KBM-7 (cell line): ENCODE measurements at regions not wholly inside any gene's neighbourhood (a gene's known extent, or its start where the extent isn't known, plus 50 kb on each side); places are given as distances from the start of the nearest gene placed in this dataset.
"Not testable (repeated sequence)": the region's sequence is repeated elsewhere in the genome, so short reads cannot be mapped to it uniquely, and the experiment has no call there.

Source experiments
- DNase-seq: peaks from one replicate; pipeline ENCODE4 v3.0.0-alpha.2; 2015
- in situ Hi-C: fragments of 300-500 bp; cut with MboI; formaldehyde crosslinking; loops from 2 replicates; pipeline ENCODE4 v1.14.3; 2020; ENCODE audit warnings: low sequenced_read_pairs, low pct_unique_long_range_greater_than_20kb, mixed read lengths

DNA sequence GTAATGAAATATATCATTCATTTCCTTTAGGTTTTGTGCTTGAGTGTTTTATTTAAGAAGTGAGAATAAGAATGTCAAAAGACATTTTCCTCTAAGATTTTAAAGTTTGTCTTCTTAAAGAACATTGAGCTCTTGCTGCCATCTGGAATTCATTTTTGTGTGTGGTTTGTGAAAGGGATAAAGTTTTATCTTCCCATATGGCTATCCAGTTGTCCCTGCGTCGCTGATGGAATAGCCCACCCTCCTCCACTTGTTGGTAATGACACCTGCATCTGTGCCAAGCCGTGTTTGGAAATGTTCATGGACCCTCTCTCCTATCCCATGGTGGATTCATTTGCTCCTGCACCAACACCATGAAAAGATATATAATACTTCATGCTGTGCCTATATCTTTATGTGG, 901.5 kb downstream of the BRD1 start:
- in situ Hi-C loops: no loop called here
- no peak for DNase-seq

- in situ Hi-C loops: no loop called here
- DNase-seq: no peak
Measured at GRCh38 chr22:48925450-48925849, 902.2 kb downstream of the BRD1 start.

GRCh38 chr22:48923996-48924395, 903.7 kb downstream of the BRD1 start:
- no peak for DNase-seq
- in situ Hi-C loops: no loop called here

- in situ Hi-C loops: no loop called here
- no peak for DNase-seq
Measured at GRCh38 chr22:48923165-48923865, 904.4 kb downstream of the BRD1 start.

- in situ Hi-C loops: no loop called here
- no peak for DNase-seq
Measured at GRCh38 chr22:48921411-48921903, 906.2 kb downstream of the BRD1 start.

GRCh38 chr22:48920776-48921241, 906.9 kb downstream of the BRD1 start:
- DNase-seq: no peak
- in situ Hi-C loops: no loop called here

DNA sequence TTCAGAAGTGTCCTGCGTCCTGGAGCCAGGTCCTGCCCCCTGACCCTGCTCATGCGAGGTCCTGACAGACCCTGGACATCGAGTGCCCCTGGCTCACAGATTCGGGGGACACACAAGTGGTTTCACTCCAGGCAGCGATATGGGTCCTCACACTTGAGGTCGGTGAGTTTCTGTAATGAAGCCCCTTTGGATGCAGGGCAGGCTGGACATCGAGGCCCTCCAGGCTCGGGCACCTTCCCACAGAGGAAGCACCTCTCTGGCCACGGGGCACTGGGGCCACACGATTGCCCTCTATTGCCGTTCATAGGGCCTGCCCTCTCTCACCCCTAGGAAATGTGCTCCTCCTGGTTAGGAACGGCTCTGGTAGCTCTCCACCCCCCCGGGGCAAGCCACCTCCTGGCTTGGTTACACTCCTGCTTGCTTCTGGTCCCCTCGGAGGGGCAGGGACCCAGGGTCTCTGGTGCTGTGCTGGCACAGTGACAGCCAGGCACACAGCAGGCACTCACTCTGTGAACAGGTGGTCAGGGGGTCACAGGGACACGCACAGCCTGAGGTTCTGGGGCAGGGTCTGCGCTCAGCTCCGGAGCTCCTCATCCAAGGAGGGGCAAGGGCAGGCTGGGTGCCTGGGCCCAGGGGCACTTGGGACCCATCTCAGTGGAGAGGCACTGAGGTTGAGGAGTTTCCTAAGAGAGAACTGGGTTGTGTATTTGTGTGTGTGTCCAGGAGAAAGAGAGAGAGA, 907.7 kb downstream of the BRD1 start:
- DNase-seq: no peak
- in situ Hi-C loops: no loop called here

DNA sequence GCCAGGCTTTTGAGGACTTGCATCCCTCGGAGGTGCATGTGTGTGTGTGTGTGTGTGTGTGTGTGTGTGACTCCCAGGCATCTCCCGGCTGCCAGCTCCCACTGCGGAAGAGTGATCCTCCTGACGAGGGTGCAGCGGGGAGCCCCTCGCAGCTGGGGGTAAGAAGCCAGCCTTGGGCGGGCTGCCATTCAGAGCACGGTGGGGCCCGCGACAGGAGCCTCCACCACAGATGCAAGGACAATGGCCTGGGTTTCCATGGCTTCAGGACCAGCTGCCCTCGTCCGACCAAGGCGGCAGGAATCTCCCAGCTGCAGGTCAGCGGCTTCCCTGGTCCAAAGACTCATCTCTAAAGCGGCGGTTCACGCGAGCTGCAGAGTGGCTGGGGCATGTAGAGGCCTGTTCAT, 908.5 kb downstream of the BRD1 start:
- DNase-seq: no peak
- in situ Hi-C loops: no loop called here

GRCh38 chr22:48918585-48919186, 909.0 kb downstream of the BRD1 start:
- in situ Hi-C loops: no loop called here
- no peak for DNase-seq

DNA sequence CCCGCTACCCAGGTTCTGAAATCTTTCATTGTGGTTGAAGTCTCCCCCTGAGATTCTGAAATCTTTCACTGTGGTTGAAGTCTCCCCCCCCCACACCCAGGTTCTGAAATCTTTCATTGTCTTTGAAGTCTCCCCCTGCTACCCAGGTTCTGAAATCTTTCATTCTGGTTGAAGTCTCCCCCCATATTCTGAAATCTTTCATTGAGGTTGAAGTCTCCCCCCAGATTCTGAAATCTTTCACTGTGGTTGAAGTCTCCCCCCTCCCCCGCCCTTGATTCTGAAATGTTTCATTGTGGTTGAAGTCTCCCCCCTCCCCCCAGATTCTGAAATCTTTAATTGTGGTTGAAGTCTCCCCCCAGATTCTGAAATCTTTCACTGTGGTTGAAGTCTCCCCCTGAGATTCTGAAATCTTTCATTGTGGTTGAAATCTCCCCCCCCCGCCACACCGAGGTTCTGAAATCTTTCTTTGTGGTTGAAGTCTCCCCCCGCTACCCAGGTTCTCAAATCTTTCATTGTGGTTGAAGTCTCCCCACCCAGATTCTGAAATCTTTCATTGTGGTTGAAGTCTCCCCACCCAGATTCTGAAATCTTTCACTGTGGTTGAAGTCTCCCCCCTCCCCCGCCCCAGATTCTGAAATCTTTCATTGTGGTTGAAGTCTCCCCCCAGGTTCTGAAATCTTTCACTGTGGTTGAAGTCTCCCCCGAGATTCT, 915.2 kb downstream of the BRD1 start:
- in situ Hi-C loops, DNase-seq: not testable (repeated sequence)

GRCh38 chr22:48911647-48912046, 916.0 kb downstream of the BRD1 start:
- in situ Hi-C loops, DNase-seq: not testable (repeated sequence)

DNA sequence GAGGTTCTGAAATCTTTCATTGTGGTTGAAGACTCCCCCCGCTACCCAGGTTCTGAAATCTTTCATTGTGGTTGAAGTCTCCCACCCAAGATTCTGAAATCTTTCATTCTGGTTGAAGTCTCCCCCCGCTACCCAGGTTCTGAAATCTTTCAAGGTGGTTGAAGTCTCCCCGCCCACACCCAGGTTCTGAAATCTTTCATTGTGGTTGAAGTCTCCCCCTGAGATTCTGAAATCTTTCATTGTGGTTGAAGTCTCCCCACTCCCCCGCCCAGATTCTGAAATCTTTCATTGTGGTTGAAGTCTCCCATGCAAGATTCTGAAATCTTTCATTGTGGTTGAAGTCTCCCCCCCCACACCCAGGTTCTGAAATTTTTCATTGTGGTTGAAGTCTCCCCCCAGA, 916.6 kb downstream of the BRD1 start:
- DNase-seq, in situ Hi-C loops: not testable (repeated sequence)

DNA sequence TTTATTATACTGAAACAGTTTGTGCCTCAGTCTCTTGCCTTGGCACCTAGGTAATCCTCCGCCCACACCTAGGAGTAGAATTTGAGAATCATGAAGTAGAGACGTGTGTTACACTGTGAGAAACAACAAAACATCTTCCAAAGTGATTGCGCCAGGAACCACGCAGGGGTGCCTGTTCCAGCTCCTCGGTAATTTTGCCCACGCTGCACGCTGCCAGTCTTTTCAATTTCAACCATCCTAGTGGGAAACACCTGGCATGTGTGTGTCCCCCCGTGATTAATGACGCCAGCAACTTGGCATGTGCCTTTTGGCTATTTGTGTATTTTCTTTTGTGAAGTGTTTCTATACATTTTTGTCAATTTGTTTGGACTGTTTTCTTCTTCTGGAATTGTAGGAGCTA, 919.1 kb downstream of the BRD1 start:
- no peak for DNase-seq
- in situ Hi-C loops: no loop called here

- in situ Hi-C loops: no loop called here
- no peak for DNase-seq
Measured at GRCh38 chr22:48907591-48907990, 920.1 kb downstream of the BRD1 start.

DNA sequence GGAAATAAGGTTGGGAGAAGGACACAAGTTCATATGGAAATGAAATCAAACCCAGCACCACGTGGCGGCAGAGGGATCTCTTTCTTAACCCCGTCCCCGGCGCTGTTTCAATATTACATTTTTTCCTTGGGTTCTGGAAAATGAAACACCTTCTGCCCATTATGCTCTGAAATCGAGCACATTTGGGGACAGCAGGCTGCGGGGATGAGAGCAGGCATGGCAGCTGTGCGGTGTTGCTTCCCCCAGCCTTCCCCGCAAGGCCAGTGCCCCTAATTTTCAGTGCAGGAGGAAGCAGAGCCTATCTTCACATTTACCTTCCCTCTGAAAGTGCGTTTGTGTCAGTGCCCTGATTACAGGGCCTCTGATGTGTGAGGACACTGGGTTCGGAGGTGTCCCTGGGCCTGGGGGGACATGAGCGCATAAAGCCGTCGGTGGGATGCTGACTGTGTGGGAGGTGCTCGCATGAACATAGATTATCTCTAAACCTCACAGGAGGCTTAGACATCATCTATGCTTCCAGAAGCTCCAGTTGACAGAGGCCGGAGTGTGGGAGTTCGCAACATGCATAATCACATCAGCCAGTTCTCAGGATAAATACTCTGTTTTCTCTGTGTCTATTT, 921.3 kb downstream of the BRD1 start:
- no peak for DNase-seq
- in situ Hi-C loops: no loop called here

GRCh38 chr22:48905206-48905975, 922.3 kb downstream of the BRD1 start:
- no peak for DNase-seq

DNA sequence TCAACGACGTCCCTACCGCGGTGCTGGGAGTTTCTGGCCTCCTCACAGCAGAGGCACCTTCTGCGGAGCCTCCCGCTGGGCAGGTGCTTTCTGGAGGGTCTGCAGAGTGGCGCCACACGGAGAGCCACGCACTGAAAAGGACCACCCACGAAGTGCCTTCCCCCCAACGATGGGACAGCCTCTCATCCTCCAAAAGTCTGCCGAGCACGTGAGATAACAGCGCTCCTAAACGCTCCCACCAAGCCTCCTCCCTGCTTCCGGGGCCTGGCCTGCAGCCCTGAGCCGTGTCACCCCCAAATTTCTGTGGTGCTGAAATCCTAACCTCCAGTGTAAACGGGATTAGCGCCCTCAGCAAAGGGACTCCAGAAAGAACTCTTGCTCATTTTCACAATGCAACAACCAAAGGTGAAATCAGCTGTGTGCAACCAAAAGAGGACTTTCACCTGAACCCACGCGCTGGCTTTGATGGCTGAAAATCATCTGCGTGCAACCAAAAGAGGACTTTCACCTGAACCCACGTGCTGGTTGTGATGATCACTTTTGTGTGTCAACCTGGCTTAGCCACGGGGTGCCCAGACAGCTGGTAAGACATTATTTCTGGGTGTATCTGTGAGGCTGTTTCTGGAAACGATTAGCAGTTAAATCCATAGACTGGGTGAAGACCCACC, 924.6 kb downstream of the BRD1 start:
- DNase-seq: no peak
- in situ Hi-C loops: no loop called here

More at GRCh38 chr22:48905206-48905975, 922.3 kb downstream of the BRD1 start:
- in situ Hi-C loops: no loop called here
